Endothelial cell of umbilical vein (primary cell): ENCODE measurements at regions not wholly inside any gene's neighbourhood (a gene's known extent, or its start where the extent isn't known, plus 50 kb on each side); places are given as distances from the start of the nearest gene placed in this dataset.

Source experiments
- BruUV-seq: library from RNA; stranded (reverse); fragments of 400-500 nt; replicated peaks from 2 replicates; lab custom pipeline; 2021; lab: Mats Ljungman, UMichigan
- CTCF ChIA-PET: fragments of 300-600, 350-600 bp; sonication (Branson Sonifier 250); formaldehyde crosslinking; loops from one replicate; lab custom pipeline; 2021; ENCODE audit warnings: antibody characterized with exemption, inconsistent platforms; lab: Charles Lee
- POLR2A ChIA-PET: fragments of 300-600, 350-600 bp; sonication (Branson Sonifier 250); formaldehyde crosslinking; loops from one replicate; lab custom pipeline; 2021; ENCODE audit warnings: antibody characterized with exemption, inconsistent platforms; lab: Charles Lee
- DNase-seq: peaks from one replicate; pipeline ENCODE4 v3.0.0-alpha.2; 2011; ENCODE audit warnings: low read depth, low spot score
- FAIRE-seq: peaks from 2 replicates; lab custom pipeline; 2011; peaks lifted over from hg19 to GRCh38; lab: Jason Lieb, UNC
- H2AFZ ChIP-seq: 2 replicates; pipeline ENCODE4 v1.6.0; 2012; ENCODE audit warnings: low read depth, low read length, control low read depth, inconsistent platforms
- H3K27ac ChIP-seq: 2 replicates; pipeline ENCODE4 v1.5.1; 2011; ENCODE audit warnings: low read depth, mild to moderate bottlenecking, control low read depth, low read length, moderate library complexity; ENCODE audit not compliant: insufficient read depth
- H3K27me3 ChIP-seq, 2 experiments: 2 replicates each; pipeline versions ENCODE4 v1.6.0 to v1.6.1; 2011; ENCODE audit warnings: low read length in 2 of 2, mixed read lengths in 1 of 2; ENCODE audit not compliant: control insufficient read depth in 2 of 2, insufficient read depth in 2 of 2
- H3K36me3 ChIP-seq, 2 experiments: 2 replicates in 1 of 2; 3 replicates in 1 of 2; pipeline ENCODE4 v1.5.1; 2011; ENCODE audit warnings: low read length in 2 of 2, mild to moderate bottlenecking in 1 of 2, moderate library complexity in 1 of 2; ENCODE audit not compliant: control insufficient read depth in 2 of 2, insufficient read depth in 2 of 2; ENCODE audit errors: extremely low read depth in 1 of 2
- H3K4me1 ChIP-seq: 3 replicates; pipeline ENCODE4 v1.5.1; 2011; ENCODE audit warnings: mild to moderate bottlenecking, low read length; ENCODE audit not compliant: control insufficient read depth, insufficient read depth; ENCODE audit errors: extremely low read depth
- H3K4me2 ChIP-seq: 2 replicates; pipeline ENCODE4 v1.6.1; 2011; ENCODE audit warnings: low read length, control low read depth, mixed read lengths; ENCODE audit not compliant: insufficient read depth
- H3K4me3 ChIP-seq, 3 experiments: fragments of 200-600 bp in 1 of 3; sonication (generic), shearing (Covaris generic) in 1 of 3; replicated peaks in 1 of 3; 2 replicates each; pipeline ENCODE4 v1.5.1; 2011 to 2016; ENCODE audit warnings: control low read depth in 3 of 3, low read length in 3 of 3, mild to moderate bottlenecking in 2 of 3, inconsistent platforms in 1 of 3, low read depth in 1 of 3, moderate library complexity in 1 of 3; ENCODE audit not compliant: insufficient read depth in 1 of 3
- H3K79me2 ChIP-seq: 2 replicates; pipeline ENCODE4 v1.6.0; 2012; ENCODE audit warnings: low read length, inconsistent platforms; ENCODE audit not compliant: control insufficient read depth, insufficient read depth
- H3K9ac ChIP-seq: replicated peaks from 2 replicates; pipeline ENCODE3; 2011; ENCODE audit warnings: low read length, control low read depth; ENCODE audit not compliant: insufficient read depth; ENCODE audit errors: extremely low read depth
- H3K9me1 ChIP-seq: replicated peaks from 3 replicates; pipeline ENCODE4 v1.6.0; 2011; ENCODE audit warnings: mild to moderate bottlenecking, low read length; ENCODE audit not compliant: control insufficient read depth, insufficient read depth; ENCODE audit errors: extremely low read depth
- H3K9me3 ChIP-seq: replicated peaks from 2 replicates; pipeline ENCODE4 v1.5.1; 2012; ENCODE audit warnings: low read length, inconsistent platforms; ENCODE audit not compliant: control insufficient read depth, insufficient read depth
- H4K20me1 ChIP-seq: replicated peaks from 2 replicates; pipeline ENCODE3; 2011; ENCODE audit warnings: mild to moderate bottlenecking, low read length; ENCODE audit not compliant: control insufficient read depth, insufficient read depth; ENCODE audit errors: extremely low read depth
- CTCF ChIP-seq, 2 donors: IDR thresholded peaks; 1 replicate in 1 of 2; 2 replicates in 1 of 2; pipeline ENCODE4 v1.5.1; 2011; ENCODE audit warnings: low read length in 2 of 2, mild to moderate bottlenecking in 2 of 2, moderate library complexity in 2 of 2, control low read depth in 1 of 2, inconsistent platforms in 1 of 2, low read depth in 1 of 2; ENCODE audit not compliant: insufficient read depth in 1 of 2; ENCODE audit errors: extremely low read depth in 1 of 2
- EZH2 ChIP-seq: IDR thresholded peaks from 2 replicates; pipeline ENCODE4 v1.6.1; 2012; ENCODE audit warnings: borderline replicate concordance, low read depth, mild to moderate bottlenecking, moderate library complexity, low read length, inconsistent platforms; ENCODE audit not compliant: severe bottlenecking
- FOS ChIP-seq: IDR thresholded peaks from 2 replicates; pipeline ENCODE4 v1.6.1; 2011; ENCODE audit warnings: mild to moderate bottlenecking, low read length, moderate library complexity, borderline replicate concordance; ENCODE audit not compliant: insufficient read depth
- GATA2 ChIP-seq: IDR thresholded peaks from 2 replicates; pipeline ENCODE4 v1.7.0; 2011; ENCODE audit warnings: low read depth, mild to moderate bottlenecking, moderate library complexity, mixed read lengths, low read length; ENCODE audit not compliant: insufficient read length, insufficient read depth
- JUN ChIP-seq: IDR thresholded peaks from 2 replicates; pipeline ENCODE4 v1.6.1; 2011; ENCODE audit warnings: borderline replicate concordance, low read depth; ENCODE audit not compliant: insufficient read length, insufficient read depth
- MAX ChIP-seq: IDR thresholded peaks from 2 replicates; pipeline ENCODE4 v1.6.1; 2011; ENCODE audit not compliant: insufficient read depth, insufficient read length
- MYC ChIP-seq: IDR thresholded peaks from one replicate; pipeline ENCODE4 v1.6.1; 2011; ENCODE audit warnings: mild to moderate bottlenecking, low read depth, low read length
- POLR2A ChIP-seq: IDR thresholded peaks from 2 replicates; pipeline ENCODE4 v1.6.1; 2012; ENCODE audit warnings: low read depth, mild to moderate bottlenecking, control low read depth, low read length
- POLR2AphosphoS5 ChIP-seq: IDR thresholded peaks from 2 replicates; pipeline ENCODE4 v1.6.1; 2012; ENCODE audit warnings: low read depth, mild to moderate bottlenecking, control low read depth, low read length, moderate library complexity; ENCODE audit not compliant: insufficient read depth
- dilution Hi-C: fragments of 300-500 bp; cut with MboI; formaldehyde crosslinking; loops from one replicate; pipeline ENCODE4 v1.15.0; 2019; ENCODE audit warnings: low sequenced_read_pairs; ENCODE audit not compliant: extremely low pct_ligation_motif_present
- intact Hi-C: fragments of 100-400 bp; cut with micrococcal nuclease; formaldehyde crosslinking; loops from one replicate; pipeline ENCODE4 v1.10.0; 2022

- Histone ChIP-seq H3K27me3 (no peaks in the 10 kb centered on the region), H3K4me2 (no peak overlapping the region), H3K9ac (no peak overlapping the region), H3K9me1 (no peaks in the 10 kb centered on the region), H3K4me1 (no peaks in the 10 kb centered on the region), H3K79me2 (no peaks in the 10 kb centered on the region), H3K27ac (no peak overlapping the region), H3K36me3 (no peaks in the 10 kb centered on the region), H4K20me1 (no peaks in the 10 kb centered on the region), H2AFZ (no peak overlapping the region), H3K4me3 (no peak overlapping the region), H3K9me3 (no peaks in the 10 kb centered on the region)
- intact Hi-C loops (no loop called here), dilution Hi-C loops (no loop called here)
- ChIA-PET CTCF (interaction anchor here (3.3 kb wide), 1 partner anchor 27 kb away, joined by 16 read pairs; no protein-coding TSS in a partner anchor), POLR2A (no interaction called here)
- TF ChIP-seq CTCF (IDR thresholded peaks at IDR 0.05; ENCODE audit: extremely low read depth in 1 of 2, insufficient read depth in 1 of 2, low read depth in 1 of 2, low read length in 2 of 2) (no peak), MYC (no peak), JUN (no peak), GATA2 (no peak), EZH2 (no peak), FOS (no peak), MAX (no peak), POLR2A (no peak), POLR2AphosphoS5 (no peak)
- FAIRE-seq (no peak), DNase-seq (no peak)
- no TSS peak for BruUV-seq
Observed at GRCh38 chr1:55402671-55403464, 187.7 kb upstream of the USP24 start.
